GM13976 (cell line): ENCODE measurements at regions not wholly inside any gene's neighbourhood (a gene's known extent, or its start where the extent isn't known, plus 50 kb on each side); places are given as distances from the start of the nearest gene placed in this dataset.

ENCODE experiments used
- DNase-seq: peaks from one replicate; pipeline ENCODE4 v3.0.0; 2012; ENCODE audit warnings: low spot score
- in situ Hi-C: fragments of 300-500 bp; cut with MboI; formaldehyde crosslinking; loops from one replicate; pipeline ENCODE4 v1.12.0; 2022; ENCODE audit warnings: low sequenced_read_pairs, mixed read lengths, inconsistent platforms; ENCODE audit not compliant: unreplicated experiment
- TF ChIP-seq, protein P1 (sequence below): IDR thresholded peaks from 2 replicates; pipeline ENCODE4 v1.5.1; 2012; ENCODE audit warnings: borderline replicate concordance, mild to moderate bottlenecking; ENCODE audit not compliant: insufficient read depth; ENCODE audit errors: extremely low read depth, missing control alignments, control extremely low read depth

- no peak for DNase-seq
- TF ChIP-seq, protein P1, sequence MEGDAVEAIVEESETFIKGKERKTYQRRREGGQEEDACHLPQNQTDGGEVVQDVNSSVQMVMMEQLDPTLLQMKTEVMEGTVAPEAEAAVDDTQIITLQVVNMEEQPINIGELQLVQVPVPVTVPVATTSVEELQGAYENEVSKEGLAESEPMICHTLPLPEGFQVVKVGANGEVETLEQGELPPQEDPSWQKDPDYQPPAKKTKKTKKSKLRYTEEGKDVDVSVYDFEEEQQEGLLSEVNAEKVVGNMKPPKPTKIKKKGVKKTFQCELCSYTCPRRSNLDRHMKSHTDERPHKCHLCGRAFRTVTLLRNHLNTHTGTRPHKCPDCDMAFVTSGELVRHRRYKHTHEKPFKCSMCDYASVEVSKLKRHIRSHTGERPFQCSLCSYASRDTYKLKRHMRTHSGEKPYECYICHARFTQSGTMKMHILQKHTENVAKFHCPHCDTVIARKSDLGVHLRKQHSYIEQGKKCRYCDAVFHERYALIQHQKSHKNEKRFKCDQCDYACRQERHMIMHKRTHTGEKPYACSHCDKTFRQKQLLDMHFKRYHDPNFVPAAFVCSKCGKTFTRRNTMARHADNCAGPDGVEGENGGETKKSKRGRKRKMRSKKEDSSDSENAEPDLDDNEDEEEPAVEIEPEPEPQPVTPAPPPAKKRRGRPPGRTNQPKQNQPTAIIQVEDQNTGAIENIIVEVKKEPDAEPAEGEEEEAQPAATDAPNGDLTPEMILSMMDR: no peak
- in situ Hi-C loops: no loop called here
These were observed 57.7 kb downstream of the LRRC30 start for GRCh38 chr18:7288544-7288943.

GRCh38 chr18:7290077-7290476 is 59.2 kb downstream of the LRRC30 start:
- DNase-seq: no peak
- in situ Hi-C loops: no loop called here
- TF ChIP-seq, protein P1: no peak

DNA sequence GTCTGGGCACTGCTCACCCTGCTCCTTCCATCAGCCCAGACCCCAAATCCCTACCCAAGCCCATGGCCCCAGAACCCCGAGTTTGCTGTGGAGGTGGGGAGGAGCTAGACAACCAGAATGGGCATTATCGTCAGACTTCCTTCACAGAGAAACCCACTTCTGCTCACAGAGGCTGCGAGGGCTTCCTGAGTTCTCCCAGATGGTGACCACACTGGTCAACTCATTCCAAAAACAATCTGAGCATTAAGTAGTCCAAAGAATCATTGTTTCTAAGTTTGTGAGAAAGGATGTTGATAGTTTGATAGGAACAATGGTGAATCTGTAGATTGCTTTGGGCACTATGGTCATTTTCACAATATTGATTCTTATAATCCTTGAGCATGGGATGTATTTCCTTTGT is 60.2 kb downstream of the LRRC30 start:
- in situ Hi-C loops: no loop called here
- no peak for DNase-seq
- TF ChIP-seq, protein P1: no peak

DNA sequence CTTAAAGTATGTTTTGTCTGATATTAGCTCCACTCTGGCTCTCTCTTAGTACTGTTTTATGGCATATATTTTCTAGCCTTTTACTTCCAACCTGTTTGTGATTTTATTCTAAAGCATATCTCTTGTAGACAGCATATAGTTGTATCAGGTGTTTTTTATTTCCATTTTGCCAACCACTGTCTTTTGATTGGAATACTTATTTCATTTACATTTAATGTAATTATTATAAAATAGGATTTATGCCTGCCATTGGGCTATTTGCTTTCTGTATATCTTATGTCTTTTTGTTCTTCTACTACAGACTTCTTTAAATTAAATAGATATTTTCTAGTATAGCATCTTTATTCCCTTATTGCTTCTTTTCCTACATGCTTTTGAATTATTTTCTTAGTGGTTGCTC is 67.3 kb downstream of the LRRC30 start:
- TF ChIP-seq, protein P1: no peak
- in situ Hi-C loops: no loop called here
- DNase-seq: no peak

DNA sequence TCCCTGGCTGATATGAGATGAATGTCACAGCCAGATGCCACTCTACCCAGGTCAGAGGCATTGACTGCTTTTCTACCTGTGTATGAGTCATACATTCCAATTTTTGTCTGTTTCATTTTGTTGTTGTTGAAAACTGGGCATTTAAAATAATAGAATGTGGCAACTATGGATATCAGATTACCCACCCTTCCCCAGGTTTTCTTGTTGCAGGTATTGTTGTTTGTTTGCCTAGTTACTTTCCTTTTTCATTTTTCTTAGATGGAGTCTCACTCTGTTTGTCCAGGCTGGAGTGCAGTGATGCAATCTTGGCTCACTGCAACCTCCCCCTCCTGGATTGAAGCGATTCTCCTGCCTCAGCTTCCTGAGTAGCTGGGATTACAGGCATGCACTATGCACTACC is 70.2 kb downstream of the LRRC30 start:
- TF ChIP-seq, protein P1: no peak
- DNase-seq: no peak
- in situ Hi-C loops: no loop called here

GRCh38 chr18:7303316-7304060 is 72.6 kb downstream of the LRRC30 start:
- no peak for DNase-seq
- in situ Hi-C loops: no loop called here
- TF ChIP-seq, protein P1: no peak
